CD4-positive, alpha-beta T cell treated with Interleukin-15 for 4 hours (primary cell): ENCODE measurements at regions not wholly inside any gene's neighbourhood (a gene's known extent, or its start where the extent isn't known, plus 50 kb on each side); places are given as distances from the start of the nearest gene placed in this dataset.

Experiments
- DNase-seq: peaks from one replicate; pipeline ENCODE4 v3.0.0-alpha.2; 2020; ENCODE audit warnings: low spot score

DNA sequence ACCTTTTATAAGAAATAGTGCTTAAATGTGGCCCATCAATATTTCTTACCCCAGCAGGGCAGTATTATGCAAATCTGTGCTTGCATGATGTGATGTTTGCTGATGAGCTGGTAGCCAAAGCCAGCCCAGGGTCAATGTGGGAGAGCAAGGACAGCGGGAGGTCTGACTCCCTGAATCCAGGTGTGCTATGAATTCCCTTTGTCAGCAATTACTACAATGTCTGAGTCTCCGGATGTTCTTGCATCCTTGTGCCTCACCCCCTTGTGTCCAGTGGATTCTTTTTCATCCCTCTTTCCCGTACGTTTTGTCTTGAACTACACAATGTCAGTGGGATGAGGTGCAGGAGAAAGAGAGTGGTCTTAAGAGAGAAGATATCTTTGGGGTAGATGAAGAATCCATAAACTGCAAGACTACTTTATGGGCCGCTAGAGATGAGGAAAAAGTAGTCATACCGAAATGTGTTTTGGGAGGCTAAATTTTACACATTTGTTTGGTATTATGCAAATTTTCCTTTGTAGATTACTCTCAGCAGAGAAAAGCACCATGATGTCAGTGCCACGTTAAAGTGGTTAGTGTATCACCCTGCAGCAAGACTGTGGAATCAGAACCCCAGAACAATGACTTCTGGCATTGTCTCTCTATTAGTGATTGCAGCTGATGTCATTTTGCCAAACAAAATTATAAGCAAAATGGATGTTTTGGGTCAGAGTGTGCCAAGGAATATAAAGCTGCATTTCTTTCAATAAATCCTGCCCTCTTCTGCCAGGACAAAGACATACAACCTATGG is 53.5 kb upstream of the TSHZ3 start:
- no peak for DNase-seq

- DNase-seq, result no peak
Observed at GRCh38 chr19:31406106-31406505, 56.9 kb upstream of the TSHZ3 start.

DNA sequence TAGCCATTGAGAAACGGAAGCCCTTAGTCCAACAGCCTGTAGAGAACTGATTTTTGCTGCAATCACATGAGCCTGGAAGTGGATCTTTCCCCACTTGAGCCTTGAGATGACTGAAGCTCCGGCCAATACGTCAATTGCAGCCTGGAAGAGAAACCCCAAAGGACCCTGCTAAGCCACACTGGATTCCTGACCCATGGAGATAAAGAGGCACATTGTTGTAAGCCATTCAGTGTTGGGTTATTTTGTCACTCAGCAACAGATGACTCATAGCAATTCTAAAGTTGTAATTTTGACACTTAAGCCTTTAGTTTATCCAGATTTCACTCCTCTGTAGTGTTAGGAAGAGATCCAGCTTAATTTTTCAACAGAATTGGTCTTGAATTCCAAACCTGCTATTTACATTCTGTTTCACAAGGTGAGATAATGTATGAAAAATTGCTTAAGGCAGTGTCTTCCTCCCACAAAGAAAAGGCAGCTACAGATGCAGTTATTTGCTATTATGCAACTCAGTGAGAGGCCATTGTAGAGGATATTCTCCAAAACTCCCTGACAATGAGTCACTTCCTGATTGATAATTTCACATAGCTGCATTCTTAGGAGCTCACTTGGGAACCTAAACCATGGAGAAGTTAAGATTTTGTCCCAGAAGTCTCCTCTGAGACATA is 59.4 kb upstream of the TSHZ3 start:
- DNase-seq, result no peak

- DNase-seq, result no peak
Observed at GRCh38 chr19:31413353-31413752, 64.1 kb upstream of the TSHZ3 start.

GRCh38 chr19:31415322-31415721 is 66.1 kb upstream of the TSHZ3 start:
- no peak for DNase-seq

GRCh38 chr19:31416548-31416947 is 67.3 kb upstream of the TSHZ3 start:
- DNase-seq, result no peak

GRCh38 chr19:31418055-31418454 is 68.8 kb upstream of the TSHZ3 start:
- DNase-seq, result no peak

DNA sequence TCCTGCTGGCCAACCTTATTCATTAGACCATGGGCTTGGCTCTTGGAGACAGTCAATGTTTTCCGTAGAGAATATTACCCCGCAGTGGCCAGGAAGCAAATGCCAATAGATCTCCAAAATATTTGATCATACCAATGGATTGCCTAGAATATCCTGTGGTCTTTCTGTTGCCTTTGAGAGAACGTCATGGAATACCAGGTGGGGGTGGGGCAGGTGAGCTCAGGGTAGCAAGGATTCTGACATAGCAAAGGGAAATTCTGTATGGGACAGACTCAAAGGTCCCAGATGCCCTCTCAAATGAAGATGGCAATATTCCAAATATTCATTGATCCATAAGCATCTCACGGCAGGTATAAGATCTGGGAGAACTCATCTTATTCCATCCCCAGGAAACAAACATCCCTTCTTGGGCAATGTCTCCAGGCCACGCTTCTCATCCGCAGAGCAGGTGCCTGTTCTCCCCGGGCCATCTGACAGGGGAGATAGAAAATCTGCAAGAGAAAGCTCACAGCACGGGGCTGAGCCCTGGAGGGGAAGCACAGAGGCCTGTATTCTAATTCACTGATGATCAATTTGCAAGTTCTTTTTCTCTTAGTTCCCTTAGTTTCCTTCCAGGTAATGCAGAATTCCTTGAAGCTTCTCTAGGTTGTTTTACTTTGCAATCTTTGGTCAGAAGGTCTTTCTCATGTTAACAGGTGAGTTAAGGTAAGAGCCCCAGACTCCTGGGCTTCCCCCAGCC is 69.6 kb upstream of the TSHZ3 start:
- DNase-seq, result no peak

- no peak for DNase-seq
Observed at GRCh38 chr19:31419871-31420445, 70.7 kb upstream of the TSHZ3 start.

GRCh38 chr19:31421082-31421481 is 71.8 kb upstream of the TSHZ3 start:
- no peak for DNase-seq

- DNase-seq, result no peak
Observed at GRCh38 chr19:31421856-31422255, 72.6 kb upstream of the TSHZ3 start.

DNA sequence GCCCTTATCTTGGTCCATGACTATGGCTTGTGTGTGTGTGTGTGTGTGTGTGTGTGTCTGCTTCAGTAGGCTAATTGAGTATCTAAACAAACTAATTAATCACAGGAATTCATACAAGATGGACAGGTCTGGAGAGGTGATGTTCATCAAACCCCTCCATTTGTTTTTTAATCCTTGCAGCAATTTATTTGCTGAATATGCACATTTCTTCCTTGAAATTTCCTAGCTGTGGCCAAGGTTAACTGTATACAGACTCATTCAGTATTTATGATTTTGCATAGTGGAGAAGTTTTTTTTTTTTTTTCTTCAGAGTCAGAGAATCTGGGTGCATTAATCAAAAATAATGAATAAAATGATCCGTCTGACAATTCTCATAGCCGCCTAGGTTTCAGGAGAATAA is 74.7 kb upstream of the TSHZ3 start:
- no peak for DNase-seq

DNA sequence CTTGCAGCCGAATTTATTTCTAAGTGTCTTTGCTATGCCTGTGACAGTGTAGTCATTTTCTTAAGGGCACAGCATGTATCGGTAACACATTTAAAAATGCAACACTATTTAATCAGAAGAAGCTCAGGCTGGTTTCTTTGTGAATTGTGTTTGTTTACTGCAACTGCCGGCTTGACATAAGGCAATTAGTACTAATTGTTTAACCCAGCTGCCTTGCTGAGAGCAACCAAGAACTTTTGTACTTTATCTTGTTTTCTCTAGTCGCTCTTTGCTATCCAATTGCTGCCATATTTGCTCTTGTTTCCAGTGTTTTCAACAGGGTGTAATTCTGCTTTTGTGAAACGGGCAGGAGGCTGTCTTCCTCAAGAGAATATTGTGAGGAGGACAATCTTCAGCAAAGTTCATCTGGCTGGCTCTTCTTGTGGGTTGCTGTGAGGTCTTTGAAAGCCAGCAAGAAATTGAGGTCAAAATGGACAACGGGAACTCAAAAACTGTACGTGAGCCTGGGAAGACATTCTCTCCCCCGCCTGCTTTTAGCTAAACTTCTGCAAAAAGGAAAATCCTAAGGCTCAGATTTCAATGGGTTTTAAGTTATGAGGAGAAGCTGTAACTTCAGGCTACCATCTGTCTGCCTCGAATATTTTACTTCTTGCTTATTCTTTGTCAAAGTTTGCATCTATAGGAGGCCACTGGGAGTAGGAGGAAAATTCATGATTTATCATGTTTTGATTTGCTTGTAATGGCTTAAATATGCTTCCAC is 75.8 kb upstream of the TSHZ3 start:
- no peak for DNase-seq

GRCh38 chr19:31427857-31428256 is 78.6 kb upstream of the TSHZ3 start:
- DNase-seq, result no peak

DNA sequence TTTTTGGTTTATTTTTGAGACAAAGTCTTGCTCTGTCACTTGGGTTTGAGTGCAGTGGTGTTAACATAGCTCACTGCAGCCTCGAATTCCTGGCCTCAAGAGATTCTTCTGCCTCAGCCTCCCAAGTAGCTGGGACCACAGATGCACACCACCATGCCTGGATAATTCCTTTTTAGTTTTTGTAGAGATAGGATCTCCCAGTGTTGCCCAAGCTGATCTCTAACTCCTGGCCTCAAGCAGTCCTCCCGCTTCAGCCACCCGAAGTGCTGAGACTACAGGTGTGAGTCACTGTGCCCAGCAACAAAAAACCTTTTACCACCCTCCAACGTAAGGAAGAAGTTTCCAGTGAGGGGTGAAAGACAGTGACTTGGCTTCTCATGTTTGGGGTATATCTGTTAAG is 81.1 kb upstream of the TSHZ3 start:
- DNase-seq, result no peak

GRCh38 chr19:31432201-31432810 is 83.1 kb upstream of the TSHZ3 start:
- DNase-seq, result no peak

DNA sequence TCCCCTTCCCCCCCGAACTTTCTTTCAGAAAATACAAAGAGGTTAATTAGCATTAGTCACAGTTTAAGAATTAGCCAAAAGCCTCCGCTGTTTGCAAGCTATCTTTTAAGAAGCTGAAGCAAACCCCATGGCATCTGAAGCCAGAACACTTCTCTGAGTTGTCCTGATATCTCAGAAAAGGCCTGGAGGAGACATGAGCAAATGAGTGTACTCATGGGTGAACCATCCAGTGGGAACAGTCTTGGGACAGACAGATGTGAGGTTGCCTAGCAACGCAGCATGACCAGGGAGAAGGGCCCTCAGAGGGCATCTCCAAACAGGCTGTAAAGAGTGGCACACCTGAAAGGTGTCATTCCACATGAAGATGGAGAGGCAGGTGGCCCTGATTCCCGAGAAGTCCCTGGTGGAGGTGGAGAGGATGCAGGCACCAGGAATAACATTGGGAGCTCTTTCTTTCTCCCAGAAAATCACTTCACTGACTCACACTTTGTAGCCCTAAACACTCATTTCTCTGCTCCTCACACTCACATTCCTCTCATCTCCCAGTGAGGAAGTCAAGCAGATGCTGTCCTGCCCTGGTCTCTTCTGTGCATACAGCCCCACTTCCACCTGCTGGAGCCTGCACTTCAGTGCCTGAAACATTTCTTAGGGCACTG is 87.0 kb upstream of the TSHZ3 start:
- no peak for DNase-seq

- no peak for DNase-seq
Observed at GRCh38 chr19:31438401-31439269, 89.4 kb upstream of the TSHZ3 start.

DNA sequence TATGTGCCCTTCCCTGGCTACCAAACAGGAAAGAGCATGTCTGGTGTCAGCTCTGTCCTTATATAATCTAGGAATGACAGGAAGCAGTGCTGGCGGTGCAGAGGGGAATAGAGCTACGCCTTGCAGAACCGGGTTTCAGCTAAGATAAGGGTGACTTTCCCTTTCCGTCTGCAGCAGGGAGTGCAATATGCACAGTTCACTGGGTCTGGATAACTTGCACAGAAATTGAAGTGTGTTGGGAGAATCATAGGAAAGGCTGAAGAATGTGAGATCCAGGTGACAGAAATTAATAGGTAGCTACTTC is 90.0 kb upstream of the TSHZ3 start:
- DNase-seq, result no peak

GRCh38 chr19:31444931-31445330 is 95.7 kb upstream of the TSHZ3 start:
- DNase-seq, result no peak
